COR-L47 (cell line): ENCODE measurements at regions not wholly inside any gene's neighbourhood (a gene's known extent, or its start where the extent isn't known, plus 50 kb on each side); places are given as distances from the start of the nearest gene placed in this dataset.
"Not testable (repeated sequence)": the region's sequence is repeated elsewhere in the genome, so short reads cannot be mapped to it uniquely, and the experiment has no call there.

ENCODE experiments used
- DNase-seq: peaks from one replicate; lab custom pipeline; 2025; lab: John Stamatoyannopoulos, UW

DNA sequence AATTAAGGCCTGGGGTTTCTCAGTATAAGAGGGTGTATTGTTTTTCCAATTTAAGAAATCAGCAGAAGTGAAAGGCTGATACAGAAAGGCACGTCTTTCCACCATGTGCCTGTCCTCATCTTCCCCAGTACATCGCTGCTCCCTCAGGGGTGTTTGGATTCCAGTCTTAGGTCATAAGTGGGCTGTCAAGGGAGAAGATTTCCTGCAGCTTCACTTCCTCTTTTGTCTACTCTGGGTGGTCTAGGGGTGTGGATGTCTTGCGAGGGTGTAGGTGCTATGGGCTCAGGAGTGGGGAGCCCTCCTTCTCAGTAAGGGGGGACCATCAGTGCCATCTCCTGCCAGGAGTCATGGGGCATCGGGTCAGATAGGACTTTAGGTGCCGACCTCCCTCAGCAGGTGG lies 999.8 kb upstream of the NCAM2 start:
- no peak for DNase-seq

DNA sequence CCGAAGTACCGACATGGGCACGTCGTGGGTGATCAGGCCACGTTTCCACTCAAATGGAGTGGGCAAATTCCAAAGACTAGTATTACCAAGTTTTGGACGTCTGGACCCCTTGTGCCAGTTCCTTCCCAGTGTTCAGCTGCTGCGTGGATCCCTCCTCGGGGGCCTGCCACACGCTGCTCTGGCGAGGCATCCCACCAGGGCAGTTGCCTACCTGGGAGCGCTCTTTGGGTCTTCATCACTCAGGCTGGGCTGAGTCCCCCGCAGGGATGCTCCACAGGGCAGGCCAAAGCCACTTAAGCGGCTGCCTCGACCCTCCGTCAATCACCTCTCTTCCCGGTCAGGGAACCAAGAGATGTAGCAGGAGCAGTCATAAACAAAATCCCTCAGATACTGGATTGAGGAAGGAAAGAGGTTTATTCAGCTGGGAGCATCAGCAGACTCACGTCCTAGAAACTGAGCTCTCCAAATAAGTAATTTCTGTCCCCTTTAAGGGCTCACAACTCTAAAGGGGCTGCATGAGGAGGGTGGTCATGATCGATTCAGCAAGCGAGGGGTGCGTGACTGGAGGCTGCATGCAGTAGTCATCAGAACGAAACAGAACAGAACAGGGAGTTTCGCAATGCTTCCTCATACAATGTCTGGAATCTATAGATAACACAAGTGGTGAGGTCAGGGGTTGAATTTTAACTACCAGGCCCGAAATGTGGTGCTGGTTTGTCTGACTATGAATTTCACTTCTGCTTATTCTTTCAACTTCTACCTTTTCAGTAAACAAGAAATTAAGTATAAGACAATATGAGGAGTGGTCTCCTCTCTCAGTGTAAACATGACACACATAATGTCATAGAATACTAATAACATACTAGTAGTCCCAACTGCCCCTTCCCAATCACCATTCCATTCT lies 998.6 kb upstream of the NCAM2 start:
- no peak for DNase-seq

DNA sequence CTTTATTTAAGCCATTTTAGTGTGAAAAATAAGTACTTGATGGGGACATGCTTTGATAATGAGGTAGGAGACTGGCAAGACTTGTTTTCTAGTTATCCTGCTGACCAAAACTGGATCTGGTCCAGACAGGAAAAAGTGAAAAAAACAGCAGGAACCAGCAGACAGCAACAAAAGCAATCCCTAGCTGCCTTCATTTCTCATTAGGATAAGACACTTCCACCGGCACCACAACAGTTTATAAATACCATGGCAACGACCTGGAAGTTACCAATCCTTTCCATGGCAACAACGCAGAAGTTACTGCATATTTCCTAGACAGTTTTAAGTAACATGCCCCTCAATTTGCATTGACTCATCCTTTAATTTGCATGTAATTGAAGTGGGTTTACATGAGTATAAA lies 993.8 kb upstream of the NCAM2 start:
- peak; percentile 65 for DNase-seq

DNA sequence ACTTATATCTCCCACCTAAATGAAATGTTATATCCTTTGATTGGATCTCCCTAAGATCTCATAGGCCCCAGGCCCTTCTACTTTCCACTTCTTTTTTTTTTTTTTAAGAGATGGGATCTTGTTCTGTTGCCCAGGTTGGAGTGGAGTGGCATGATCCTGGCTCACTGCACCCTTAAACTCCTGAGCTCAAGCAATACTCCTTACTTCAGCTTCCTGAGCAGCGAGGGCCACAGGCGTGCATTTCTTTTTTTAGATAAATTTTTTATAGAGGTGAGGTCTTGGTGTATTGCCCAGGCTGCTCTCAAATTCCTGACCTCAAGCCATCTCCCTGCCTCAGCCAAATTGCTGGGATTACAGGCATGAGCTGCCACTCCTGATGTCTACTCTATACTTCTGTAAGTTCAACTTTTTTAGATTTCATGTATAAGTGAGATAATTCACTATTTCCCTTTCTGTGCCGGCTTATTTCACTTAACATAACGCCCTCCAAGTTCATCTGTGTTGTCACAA lies 987.5 kb upstream of the NCAM2 start:
- DNase-seq: no peak

DNA sequence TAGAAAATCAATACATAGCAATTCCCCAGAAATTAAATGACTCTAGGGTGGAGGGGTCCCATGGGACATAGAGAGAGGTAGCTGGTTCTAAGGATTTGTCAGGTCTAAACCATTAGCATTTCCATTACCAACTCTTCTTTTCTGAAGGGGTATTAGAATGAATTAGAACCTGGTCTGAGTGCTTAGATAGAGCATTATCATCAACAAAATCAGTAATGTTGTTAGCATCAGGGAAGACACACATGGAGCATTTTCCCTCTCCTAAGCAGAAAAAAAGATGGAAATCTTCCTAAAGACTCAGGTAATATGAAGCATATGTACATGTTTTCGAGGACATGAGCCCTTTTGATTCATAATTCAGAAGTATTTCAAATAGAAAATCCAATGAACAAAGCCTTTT lies 984.4 kb upstream of the NCAM2 start:
- no peak for DNase-seq

DNA sequence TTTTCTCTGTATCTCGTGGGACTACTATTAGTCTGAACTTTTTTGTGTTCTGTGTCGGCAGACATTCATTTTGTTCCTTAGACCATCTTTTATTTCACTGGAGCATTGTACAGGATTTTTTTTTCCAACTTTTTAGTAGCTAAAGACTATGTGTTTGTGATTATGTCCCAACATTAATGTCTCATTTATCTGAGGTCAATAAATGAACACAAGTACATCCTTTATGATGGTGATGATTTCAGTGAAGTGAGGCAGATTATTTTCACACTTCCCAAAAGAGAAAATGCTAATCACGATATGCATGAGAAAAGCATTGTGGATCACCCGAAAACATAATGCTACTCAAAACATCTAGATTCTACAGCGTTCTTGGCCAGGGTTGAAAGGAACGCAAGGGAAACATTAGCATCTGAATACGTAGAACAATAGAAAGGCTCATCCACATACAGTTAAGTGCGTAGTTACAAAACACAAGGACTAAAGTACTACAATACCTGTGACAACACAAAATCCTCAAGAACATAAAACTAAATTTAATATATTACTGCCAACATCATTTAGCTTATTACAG lies 981.7 kb upstream of the NCAM2 start:
- no peak for DNase-seq

DNA sequence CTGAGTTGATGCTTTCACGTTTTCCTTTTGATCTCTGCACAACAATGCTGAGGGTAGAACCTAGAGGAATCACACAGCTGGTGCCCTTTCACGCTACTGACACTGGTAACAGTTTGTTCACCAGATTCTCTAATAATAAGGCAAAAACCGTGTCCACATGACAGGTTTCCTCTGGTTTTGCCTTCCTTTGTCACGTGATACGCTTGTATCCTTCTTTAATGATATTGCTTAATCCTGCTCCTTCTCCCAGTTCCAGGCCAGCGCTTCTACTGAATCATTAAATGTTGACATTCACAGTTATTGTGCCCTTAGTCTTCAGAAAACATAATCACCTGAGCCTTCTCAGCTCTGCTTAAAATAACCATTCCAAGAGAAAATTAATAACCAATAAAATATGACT lies 978.2 kb upstream of the NCAM2 start:
- DNase-seq: no peak

DNA sequence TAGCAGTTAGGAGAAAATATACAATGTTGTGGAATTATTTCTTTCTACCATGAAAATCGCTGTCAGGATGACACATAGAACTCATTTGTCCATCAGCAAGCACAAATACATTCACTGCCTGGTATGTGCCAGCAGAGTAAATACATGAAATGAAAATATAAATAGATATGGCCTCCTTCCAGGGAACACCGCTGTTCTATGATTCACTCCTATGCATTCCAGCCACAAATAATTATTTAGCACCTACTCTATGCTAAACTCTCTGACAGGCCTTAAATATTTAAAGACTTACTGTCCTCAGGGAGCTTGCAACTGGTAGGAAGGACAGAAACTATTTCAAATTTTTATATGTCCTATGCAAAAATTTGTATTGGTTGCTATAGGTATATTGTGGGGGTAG lies 975.0 kb upstream of the NCAM2 start:
- no peak for DNase-seq

DNA sequence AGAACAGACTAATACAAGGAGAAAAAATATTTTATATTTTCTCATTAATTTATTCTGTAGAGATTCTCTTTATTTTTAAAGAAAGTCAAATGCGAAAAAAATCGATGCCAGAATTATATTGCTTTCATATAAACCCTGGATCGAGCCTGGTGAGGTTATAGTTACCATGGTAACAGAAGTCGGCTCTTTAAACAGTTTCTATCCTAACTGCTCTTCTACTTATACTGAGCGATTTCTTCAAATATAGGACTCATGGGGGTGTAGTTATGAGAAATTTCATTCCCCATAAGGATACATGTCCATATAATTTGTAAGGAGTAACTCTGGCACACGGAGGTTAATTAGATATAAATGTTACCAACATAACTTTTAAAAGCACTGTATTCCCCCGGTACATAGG lies 973.5 kb upstream of the NCAM2 start:
- DNase-seq: no peak

DNA sequence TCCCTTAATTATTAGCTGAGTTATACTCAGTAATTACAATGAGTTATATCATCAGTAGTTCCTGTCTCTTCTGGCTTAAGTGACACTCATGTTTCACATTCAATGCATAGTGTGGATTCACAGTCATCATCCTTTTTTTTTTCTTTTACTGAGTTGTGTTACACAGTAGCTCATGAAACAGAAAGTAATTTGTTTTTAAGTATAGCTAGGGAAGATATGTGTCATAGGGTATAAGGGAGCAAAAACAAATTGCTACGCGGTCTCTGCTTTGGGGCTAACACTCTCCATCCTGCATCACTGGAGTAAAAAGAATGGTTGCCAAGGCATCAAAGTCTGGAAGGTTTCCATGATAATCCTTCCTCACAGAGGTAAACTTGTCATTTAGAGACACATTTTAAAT lies 971.7 kb upstream of the NCAM2 start:
- DNase-seq: no peak

DNA sequence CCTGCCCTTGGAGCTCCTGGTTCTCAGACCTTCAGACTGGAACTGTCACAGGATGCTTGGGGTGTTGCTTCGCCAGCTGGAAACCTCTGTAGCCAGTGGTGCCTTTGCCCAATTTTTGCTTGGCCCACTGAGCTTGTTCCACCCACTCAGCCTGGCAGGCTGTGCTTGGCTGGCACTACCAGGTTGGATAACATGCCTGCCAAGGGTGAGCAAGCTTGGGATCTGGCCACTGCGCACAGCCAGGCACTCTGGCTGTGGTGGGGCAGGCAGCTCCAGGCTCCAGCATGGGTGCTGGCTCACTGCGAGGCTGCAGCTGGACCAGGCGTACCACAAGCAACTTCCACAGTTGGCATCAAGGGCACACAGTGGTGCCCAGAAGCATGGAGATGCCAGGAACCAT lies 967.8 kb upstream of the NCAM2 start:
- DNase-seq: no peak

DNA sequence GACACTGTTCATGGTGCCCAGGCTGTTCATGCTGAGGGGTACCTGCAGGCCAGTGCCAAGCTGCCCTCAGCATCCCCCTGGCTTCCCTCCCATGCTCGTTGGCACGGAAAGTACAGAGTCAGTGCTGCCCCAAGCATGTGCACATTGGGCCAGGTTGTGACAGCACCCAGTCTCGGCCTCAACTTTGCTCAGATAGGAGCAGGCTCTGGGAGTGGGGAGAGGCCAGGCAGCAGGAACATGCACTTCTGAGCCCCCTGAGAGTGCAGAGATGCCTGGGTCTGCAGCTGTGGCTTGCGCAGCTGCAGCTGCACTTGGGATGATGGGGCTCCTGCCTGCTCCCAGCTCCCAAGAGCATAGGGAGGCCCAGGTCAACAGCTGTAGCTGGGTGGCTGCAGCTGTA lies 966.4 kb upstream of the NCAM2 start:
- no peak for DNase-seq

DNA sequence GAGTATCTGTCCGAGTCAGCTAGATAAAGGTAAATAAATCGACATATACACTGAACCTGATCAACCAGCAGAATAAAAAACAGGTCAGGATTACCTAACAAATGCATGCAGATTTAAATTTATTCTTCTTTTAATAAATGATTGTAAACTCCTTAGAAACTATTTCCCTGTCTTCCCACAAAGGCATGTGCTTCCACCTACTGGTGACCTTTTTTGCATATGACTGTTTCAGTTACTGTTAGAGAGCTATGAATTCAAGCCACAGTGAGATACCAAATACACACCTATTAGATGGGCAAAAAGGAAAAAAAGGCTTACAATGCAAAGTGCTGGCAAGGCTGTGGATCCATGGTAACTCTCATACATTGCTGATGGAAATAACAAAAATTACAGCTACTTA lies 957.4 kb upstream of the NCAM2 start:
- DNase-seq: no peak

DNA sequence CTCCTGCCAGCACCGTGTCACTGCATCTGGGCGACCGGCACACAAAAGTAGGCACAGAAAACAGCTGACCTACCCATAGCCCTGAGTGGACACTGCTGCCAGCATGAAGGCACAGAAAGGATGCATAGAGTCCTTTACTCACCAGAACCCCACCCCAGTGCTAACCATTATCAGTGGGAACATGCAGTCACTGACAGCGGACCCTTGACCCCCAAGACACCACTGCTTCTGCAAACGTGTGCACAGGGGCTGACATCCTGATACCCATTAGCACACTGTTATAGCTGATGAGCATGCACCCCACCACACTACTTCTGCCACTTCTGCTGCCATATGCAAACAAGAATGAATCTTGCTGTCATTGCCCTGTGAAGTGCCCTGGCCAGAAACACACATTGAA lies 953.0 kb upstream of the NCAM2 start:
- DNase-seq: no peak

DNA sequence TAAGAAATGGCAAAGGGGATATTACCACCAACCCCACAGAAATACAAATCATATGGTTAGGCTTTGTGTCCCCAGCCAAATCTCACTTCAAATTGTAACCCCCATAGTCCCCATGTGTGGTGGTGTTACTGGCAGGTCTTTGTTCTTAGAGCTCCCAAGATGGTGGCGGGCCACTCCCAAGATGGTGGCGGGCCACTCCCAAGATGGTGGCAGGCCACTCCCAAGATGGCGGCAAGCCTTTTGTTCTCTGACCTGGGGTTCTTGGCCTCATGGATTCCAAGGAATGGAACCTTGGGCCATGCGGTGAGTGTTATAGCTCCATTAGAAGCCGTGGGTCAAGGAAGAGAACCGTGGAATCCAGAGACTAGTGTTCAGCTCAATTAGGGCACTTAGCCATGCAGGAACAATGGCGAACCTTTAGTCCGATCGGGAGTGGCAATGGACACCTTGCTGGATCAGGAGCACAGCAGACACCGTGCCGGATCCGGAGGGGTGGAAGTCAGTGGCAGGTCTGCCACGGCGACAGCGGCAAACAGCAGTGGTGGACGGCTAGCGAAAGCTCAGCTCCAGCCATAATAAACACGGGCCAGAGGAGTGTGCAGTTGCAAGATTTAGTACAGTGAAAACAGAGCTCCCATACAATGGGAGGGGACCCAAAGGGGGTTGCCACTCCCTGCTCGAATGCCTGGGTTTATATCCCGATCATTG lies 949.9 kb upstream of the NCAM2 start:
- not testable (repeated sequence) for DNase-seq

DNA sequence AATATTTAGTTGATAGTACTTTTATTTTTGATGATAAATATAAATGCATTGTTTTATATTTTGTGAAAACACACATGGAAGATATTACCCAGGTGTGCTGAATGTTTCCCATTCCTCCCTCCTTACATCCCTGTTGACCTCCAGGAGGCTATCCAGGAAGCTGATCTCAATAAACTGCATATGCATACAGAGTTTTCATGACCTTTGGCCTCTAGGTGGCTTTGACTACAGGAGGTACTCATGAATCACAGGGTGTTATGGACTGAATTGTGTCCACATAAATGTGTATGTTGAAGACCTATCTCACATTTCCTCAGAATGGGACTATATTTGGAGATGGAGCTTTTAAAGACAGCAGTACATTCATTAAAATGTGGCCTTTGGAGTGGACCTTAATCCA lies 914.9 kb upstream of the NCAM2 start:
- DNase-seq: no peak

DNA sequence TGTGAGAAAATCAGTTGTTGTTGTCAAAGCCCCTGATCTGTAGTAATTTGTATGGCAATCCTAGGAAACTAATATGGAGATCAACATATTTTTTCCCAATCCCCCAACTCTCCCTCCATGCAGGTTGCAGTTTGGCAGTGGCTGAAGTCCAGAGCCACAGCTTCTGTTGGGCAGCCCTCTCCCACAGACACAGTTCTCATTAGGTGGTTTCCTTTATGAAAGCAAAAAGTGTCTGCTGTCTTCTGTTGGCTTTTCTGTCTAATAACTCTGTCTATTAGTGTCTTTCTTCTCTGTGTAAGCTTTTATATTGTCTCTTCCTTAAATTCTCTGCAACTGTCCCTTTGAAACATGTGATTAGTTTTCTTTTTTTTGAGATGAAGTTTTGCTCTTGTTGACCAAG lies 914.3 kb upstream of the NCAM2 start:
- no peak for DNase-seq

DNA sequence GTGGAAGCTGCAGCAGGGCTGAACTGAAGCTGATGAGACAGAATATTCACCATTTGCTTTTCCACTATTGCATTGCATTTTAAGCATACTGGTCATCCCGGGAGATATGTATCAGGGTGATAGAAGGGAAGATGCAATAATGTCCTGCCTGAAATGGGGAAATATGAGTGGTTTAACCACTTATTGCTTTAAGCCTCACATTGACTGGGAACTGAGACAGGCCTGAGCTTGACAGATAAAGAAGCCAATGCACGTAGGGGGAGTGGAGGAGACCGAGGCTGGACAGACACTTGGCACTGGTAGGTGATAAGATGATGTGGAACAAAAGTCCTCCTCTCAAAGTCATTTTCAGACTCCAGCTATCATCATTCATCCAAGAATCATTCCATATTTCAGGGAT lies 911.7 kb upstream of the NCAM2 start:
- no peak for DNase-seq

DNA sequence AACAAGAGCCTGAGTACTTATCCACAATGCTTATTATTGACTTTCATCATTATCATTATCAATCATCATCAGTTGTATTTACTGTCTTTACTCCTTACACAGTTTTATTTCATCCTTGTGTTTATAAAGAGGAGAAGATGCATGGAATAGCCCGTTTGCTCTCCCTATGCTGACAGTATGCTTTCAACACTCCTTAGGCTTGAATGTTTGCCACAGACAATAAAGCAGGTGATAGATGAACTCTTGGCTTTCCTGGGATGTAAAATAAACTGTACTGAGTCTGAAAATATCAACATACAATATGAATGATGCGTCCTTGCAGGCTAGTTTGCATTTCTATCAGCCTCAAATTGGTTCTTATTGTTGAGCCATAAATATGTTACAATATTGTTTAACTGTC lies 891.8 kb upstream of the NCAM2 start:
- peak; percentile 55 for DNase-seq

DNA sequence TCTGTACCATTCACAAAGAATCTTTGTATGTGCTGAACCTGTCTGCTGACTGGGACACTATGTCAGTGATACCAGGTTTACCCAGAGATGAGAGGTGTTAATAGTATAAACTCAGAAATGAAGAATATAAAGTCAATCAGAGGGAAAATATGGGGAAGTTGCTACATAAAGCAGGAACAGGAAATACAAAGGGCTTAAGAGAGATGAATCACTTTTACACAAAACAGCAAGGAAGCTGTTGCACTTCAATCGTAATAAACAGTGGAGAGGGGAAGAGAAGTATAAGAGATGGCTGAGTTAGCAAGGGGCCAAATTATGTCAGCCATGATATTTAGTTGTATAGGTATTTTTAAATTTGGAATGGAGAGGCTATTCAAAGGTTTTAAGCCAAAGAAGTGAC lies 890.2 kb upstream of the NCAM2 start:
- no peak for DNase-seq

DNA sequence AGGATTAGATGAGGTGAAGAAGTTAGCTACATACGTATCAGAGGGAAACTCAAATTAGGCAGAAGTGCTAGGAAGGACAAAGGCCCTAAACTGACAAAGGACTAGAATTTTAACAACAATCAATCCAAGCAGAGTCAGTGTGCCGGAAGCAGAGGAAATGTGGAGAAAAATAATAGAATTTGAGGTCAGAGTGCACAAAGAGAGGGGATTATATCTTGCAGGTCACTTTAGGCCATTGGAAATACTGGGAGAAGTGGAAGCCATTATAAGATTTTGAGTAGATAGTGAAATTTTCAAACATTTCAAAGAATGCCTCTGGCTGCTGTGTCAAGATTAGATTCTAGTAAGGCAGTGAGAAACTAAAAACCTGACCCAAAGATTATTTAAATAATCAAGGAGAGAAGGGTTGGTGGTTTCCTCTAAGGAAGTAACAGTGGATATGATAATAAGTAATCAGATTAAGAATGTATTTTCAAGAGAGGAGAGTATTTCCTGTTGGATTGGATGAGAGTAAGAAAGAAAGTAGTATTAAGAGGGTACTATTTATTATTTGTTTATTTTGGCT lies 889.2 kb upstream of the NCAM2 start:
- no peak for DNase-seq

DNA sequence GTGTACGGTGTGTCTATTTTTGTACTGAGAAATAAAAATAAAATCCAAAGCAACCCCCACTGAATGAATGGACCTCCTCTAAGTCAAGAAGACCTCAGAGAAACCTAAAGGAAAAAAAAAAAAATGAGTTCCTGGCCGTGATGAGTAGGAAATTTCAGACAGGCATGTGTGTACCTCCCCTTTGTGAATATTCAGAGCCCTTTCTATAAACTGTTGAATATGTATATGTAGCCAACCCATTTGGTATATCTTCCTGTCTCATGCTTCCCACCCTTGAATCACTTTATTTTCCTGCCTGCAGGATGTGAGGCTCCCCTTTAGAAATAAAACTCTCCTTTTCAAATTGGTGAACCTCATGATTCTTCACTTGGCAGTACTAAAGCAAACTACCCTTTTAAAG lies 887.8 kb upstream of the NCAM2 start:
- no peak for DNase-seq

DNA sequence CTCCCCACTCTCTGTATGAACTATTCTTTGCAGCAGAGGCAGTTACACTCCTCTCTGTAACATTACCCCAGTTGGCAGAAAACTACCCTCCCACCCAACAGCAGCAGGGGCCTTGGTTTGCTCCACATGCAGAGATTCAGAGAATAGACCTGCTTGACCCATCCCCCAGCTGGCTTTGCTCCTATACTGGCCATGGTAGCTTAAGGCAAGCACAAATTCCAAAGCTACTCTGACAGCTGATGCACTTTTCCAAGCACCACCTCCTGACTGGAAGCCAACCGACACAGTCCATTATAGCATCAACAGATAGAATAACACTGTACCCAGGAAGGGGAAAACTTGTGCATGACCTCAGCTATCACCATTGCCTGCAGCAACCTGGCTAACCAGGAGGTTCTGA lies 846.5 kb upstream of the NCAM2 start:
- no peak for DNase-seq
